ENCODE measurements at regions not wholly inside any gene's neighbourhood (a gene's known extent, or its start where the extent isn't known, plus 50 kb on each side); places are given as distances from the start of the nearest gene placed in this dataset.

- no peak for DNase-seq (ENCODE audit: low spot score)
Observed at GRCh38 chr5:144979516-144980264, 809.0 kb downstream of the KCTD16 start.

DNA sequence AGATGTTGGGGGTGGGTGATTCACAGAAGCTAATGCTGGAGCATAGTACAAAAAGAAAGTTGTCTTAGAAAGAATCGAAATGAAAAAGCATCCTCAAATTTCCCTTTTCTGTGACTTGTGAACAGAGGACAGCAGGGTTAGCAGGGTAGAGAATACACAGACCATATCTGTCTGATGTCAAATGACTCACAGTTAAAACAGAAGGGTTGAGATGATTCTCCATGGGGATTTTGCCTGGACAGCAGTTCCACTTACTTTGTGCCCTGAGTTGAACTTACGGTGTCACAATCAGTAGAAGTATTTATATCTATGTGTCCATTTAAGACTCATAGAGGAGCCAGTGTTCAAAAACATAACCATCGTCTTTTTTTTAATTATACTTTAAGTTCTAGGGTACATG lies 801.6 kb downstream of the KCTD16 start:
- no peak for DNase-seq (ENCODE audit: low spot score)

GRCh38 chr5:144971108-144971850 lies 800.6 kb downstream of the KCTD16 start:
- DNase-seq (ENCODE audit: low spot score) = no peak

DNA sequence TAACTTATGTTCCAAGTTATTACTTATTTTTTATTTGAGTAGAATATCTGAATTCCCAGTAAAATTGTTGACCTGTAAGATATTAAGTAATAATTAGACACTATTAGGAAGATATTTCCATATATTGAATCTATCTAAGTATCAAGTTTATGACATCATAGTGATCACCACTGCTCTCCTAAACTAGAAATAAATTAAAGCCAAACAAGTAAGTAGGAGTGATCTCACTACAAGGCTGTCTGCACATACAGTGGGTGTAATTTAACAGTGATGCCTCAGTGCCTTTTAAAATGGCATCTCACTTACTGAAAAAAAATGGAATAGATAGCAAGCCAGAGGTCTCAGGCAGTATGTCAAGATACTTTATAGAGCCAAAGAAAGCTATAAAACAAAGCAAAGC lies 789.6 kb downstream of the KCTD16 start:
- no peak for DNase-seq (ENCODE audit: low spot score)

GRCh38 chr5:144958002-144958401 lies 787.3 kb downstream of the KCTD16 start:
- DNase-seq (ENCODE audit: low spot score) = no peak

DNA sequence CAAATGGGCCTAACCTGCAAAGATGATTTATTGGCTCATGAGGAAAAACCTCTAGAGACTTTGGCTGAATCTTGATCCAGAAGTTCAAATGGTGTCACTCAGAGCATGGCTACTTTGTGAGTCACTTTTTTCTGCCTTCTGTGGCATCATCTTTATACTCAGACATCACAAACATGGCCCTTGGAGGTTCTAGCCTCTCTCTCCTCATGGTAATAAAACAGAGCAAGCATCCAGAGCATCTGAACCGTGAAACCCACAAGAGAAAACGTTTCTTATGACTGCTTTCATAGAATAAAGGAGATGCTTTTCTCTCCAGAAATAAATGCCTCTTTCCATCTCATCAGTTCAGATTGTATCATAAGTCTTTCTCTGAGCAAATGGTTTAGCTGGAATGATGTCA lies 780.3 kb downstream of the KCTD16 start:
- DNase-seq (ENCODE audit: low spot score) = no peak

DNA sequence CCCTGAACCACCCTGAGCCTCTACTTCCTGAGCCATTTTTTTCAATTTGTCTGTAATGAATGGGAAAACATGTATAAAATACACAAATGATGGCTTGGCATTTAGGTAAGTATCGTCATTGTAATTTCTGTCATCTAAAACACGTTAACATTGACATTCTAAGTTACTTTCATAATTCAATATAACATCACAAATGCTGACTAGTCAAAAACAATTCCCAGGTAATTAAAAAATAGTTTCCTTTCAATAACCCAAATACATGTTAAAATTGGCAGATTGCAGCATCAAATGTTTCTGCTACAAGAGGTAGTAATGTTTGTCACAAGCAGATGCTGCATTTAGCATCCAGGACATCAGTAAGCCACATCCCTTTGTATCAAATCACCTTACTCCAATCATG lies 776.4 kb downstream of the KCTD16 start:
- no peak for DNase-seq (ENCODE audit: low spot score)

DNA sequence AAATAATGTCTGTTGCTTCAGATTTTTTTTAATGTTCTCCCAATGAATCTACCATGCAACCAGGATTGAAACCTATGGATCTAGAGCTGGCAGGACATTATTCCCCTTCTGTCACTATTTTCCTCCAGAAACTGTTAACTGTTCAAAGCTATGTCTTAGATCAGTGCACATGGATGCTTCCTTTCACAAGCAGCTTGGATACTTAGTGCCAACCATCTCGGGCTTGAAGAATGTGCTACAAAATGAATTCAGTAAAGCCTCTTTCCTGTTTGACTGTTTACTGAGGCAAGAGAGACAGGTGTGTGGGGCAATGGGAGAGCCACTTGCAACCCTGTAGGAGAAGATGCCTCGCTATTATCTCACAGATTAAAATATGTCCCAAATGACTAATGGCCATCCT lies 774.8 kb downstream of the KCTD16 start:
- no peak for DNase-seq (ENCODE audit: low spot score)

DNA sequence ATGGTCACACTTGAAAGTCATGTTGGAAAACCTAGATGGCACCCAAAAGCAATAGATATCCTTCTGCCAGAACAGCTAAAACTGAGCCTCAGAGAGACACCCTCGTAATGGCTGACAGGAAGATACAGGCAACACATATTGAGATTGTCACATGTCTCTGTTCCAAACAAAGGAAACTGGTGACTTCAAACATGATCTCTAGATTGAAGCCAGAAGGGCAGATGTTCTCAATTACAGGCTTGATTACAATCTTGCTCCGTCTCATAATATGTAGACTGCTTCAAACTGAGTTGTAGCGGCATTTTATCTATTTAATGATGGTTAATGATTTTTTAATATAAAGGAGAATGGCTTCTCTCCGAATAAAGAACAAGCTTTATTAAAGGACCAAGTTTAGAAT lies 774.3 kb downstream of the KCTD16 start:
- no peak for DNase-seq (ENCODE audit: low spot score)

DNA sequence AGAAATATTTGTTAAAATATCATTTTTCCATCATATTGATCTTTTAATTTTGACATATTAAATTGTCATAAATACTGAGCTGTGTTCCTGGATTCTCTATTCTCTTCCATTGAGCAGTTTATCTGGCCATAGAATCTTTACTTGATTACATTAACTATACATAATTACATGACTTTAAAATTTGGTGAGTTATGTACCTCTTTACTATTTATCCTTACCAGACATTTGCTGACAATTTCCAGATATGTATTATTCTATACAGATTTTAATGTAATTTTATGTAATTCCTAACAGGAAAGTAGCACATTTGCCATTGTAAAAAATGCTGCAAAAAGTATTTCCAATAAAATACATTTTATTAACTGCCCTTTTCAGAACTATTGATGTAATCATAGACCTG lies 770.3 kb downstream of the KCTD16 start:
- DNase-seq (ENCODE audit: low spot score) = no peak

DNA sequence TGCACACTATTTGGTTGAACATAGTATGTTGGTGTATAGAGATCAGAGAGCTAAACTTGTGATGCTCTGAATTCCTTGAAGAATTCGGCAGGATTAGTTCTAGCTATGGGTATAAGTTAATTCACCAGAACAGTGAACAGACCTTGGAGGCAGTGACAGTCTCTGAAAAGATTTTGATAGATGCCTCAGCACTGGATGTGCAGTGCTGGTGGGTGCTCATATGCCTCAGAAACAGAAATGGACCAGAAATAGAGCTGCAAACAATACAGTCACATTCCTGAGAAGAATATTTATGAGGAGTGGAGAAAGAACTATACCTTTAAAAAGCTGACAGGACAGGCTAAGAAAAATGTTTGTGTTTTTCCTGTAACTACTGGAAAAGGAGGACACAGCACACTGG lies 747.7 kb downstream of the KCTD16 start:
- DNase-seq (ENCODE audit: low spot score) = no peak

- no peak for DNase-seq (ENCODE audit: low spot score)
Observed at GRCh38 chr5:144915452-144915851, 744.8 kb downstream of the KCTD16 start.

GRCh38 chr5:144913661-144914060 lies 743.0 kb downstream of the KCTD16 start:
- DNase-seq (ENCODE audit: low spot score) = no peak

DNA sequence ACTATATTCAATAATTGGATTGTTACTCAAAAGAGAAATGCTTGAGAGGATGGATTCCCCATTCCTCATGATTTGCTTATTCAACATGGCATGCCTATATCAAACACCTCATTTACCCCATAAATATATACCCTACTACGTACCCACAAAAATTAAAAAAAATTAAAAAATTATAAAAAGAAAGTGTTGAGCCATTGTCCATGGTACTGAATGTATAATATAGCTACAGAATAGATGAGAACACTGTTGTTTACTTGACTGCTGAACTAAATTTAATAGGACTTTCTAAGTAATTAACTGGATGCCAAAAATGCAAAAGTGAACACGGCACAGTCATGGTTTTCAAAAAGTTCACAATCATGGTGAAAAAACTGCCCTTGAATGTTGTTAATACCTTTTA lies 725.8 kb downstream of the KCTD16 start:
- DNase-seq (ENCODE audit: low spot score) = no peak

DNA sequence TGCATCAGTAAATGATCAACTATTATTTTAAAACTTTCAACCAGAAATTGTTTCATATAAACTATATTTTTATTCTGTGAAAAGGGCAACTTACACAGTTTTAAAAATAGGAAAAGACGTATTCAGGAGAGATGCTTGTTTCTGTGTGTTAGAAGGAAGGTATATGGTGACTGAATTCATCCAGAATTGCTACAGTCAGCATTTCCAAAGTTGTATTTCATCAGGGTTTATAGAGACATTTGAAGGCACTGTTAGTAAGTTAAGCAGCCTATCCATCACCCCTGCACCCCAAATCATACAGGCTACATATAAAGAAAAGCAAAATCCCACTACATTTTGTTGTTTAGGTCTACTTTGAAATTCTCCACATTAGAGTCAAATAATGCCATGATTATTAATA lies 716.0 kb downstream of the KCTD16 start:
- DNase-seq (ENCODE audit: low spot score) = no peak

DNA sequence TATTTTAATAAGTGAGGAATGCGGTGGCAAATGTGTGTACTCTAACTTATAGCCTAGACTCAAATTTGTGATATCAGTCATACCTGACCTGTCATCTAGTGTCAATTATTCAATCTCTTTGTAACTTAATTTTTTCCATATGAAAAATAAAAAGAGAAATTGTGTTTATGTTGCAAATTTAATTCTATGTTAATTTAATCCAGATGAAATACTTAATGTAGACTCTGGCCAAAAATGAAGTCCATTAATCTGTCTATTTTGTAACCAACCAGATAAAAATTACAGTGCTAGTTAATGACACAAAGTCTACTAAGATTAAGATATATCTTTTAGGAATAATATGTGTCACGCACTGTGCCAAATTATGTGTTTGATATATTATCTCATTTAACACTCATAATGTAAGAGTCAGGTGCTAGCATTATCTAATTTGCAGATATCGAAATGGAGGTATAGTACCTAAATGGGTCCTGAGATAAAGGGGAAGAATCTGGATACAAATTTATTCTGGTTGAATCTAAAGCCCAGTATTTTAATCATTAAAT lies 712.1 kb downstream of the KCTD16 start:
- no peak for DNase-seq (ENCODE audit: low spot score)

GRCh38 chr5:144880513-144880912 lies 709.8 kb downstream of the KCTD16 start:
- no peak for DNase-seq (ENCODE audit: low spot score)

GRCh38 chr5:144876990-144877389 lies 706.3 kb downstream of the KCTD16 start:
- no peak for DNase-seq (ENCODE audit: low spot score)

DNA sequence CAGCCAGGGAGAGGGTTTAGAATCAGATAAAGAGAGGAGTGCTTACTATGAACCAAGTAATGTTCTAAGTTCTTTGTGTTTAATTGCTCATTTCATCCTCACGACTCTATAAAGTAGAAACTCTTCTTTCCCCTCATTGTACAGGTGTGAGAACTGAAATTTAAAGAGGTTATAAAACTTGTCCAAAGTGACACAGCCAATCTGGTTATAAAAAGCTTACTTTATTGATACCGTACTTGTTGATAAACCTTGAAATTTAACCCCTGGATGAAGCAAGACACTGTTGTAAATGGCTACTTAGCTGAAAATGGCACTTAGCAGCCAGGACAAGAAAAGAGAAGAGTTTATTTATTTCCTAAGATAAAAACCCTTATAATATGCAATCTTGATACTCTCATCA lies 702.4 kb downstream of the KCTD16 start:
- no peak for DNase-seq (ENCODE audit: low spot score)

DNA sequence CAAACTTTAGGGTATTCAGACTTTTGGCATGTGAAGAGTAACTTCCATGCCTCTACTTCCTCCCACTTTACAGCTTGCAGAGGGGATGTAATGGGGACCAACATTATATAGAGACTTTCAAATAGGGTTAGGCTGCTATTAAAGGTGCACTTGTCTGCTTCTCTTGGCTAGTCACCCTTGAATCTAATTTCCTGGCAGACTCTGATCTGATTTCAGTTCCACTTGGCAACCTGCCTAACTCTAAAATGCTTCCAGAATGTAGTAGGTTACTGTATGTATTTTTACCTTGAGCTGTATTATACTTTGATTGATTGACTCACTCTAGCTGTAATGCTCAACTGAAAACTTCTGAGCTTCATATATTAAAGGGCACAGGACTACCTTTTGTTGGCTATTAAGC lies 693.4 kb downstream of the KCTD16 start:
- no peak for DNase-seq (ENCODE audit: low spot score)

- DNase-seq (ENCODE audit: low spot score) = no peak
Observed at GRCh38 chr5:144857454-144857853, 686.8 kb downstream of the KCTD16 start.

GRCh38 chr5:144844086-144844485 lies 673.4 kb downstream of the KCTD16 start:
- DNase-seq (ENCODE audit: low spot score) = no peak

GRCh38 chr5:144832416-144832815 lies 661.7 kb downstream of the KCTD16 start:
- no peak for DNase-seq (ENCODE audit: low spot score)

DNA sequence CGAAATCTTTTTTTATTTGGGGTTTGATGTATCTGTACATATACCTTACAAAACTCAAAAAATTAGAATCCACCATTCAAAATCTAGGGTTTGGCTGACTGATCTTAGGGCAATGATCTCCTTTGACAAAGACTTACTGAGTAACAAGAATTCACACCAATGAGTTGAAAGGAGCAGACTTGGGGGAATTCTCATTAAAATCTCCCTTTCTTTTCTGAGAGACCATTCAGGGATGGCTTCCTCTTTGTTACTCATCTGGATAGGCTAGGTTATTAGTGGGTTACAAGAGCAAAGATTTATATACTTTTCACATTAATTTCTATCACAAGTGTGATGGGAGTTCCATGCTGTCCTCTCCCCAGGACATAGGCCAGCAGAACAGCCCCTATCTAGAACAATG lies 661.0 kb downstream of the KCTD16 start:
- no peak for DNase-seq (ENCODE audit: low spot score)
